ENCODE measurements at regions not wholly inside any gene's neighbourhood (a gene's known extent, or its start where the extent isn't known, plus 50 kb on each side); places are given as distances from the start of the nearest gene placed in this dataset.

GRCh38 chr10:42952931-42953683, 123.8 kb upstream of the RET start:
- DNase-seq = no peak

- no peak for DNase-seq
Measured at GRCh38 chr10:42953684-42954674, 122.9 kb upstream of the RET start.

- no peak for DNase-seq
Measured at GRCh38 chr10:42954766-42955492, 121.9 kb upstream of the RET start.

DNA sequence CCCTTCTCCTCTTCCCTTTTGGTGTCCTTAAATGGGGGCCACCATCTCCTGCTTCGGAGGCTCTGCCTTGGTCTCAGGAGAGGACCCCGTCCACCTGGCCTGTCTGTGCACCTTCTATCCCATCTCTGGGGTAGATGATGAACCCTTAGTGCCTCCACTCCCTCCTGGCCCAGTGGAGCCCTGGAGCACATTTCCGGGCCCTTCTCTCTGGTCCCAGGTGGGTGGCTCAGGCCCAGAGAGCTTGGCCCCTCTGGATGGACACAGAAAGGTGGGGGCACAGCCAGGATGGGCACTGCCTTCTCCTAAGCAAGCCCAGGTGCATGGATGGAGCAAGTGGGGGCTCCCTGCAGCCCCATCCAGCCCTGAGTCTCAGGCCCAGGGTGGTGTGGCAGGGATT, 121.4 kb upstream of the RET start:
- DNase-seq = no peak

DNA sequence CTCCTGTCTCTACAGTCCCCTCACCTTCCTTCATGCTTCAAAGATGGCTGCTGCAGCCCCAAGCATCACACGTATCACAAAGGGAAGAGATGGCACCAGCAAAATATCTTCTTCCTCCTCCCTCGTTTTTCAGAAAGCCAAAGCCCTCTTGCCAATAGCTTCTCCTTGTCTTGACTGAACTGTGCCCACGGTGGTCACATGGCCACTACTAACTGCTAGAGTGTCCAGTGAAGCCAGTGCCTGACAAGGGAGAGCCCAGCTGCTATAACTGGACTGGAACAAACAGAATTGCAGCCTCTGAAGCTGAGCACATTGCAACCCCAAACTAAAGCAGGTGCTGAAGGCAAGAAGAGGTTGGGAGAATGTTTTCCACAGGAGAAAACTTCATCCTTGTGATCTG, 120.8 kb upstream of the RET start:
- DNase-seq = no peak

DNA sequence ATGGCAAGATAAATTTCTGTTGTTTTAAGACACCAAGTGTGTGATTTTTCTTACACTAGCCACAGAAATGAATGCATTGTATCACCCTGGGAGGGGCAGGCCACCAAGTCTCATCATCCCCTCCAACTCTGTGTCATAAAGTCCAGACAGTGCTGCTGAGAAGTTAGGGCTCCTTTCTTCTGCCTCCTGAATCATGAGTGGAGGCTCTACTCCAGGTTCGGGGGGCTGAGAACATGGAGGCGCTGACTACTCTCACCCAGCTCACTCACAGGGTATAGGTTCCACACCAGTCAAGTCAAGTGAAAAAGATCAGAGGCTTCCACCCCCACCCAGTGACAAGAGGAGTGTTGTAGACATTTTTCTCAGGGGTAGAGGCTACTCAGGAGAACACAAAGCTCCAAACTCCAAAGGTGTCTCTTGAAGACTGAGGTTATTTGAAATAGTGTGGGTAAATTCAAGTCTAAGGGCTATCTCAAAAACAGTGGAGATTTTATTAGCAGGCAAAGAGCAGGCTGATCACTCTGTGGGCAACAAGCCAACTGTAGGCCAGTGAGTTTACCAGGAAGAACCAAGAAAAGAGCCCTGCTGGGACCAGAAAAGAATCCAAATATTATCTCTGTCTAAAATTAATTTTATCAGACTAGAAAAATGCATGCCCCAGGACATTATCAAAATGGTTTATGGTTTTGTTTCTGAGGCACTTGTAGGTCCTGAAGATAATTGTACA, 118.6 kb upstream of the RET start:
- DNase-seq = no peak

- no peak for DNase-seq
Measured at GRCh38 chr10:42959833-42960232, 117.0 kb upstream of the RET start.

- DNase-seq = no peak
Measured at GRCh38 chr10:42960491-42960990, 116.3 kb upstream of the RET start.

DNA sequence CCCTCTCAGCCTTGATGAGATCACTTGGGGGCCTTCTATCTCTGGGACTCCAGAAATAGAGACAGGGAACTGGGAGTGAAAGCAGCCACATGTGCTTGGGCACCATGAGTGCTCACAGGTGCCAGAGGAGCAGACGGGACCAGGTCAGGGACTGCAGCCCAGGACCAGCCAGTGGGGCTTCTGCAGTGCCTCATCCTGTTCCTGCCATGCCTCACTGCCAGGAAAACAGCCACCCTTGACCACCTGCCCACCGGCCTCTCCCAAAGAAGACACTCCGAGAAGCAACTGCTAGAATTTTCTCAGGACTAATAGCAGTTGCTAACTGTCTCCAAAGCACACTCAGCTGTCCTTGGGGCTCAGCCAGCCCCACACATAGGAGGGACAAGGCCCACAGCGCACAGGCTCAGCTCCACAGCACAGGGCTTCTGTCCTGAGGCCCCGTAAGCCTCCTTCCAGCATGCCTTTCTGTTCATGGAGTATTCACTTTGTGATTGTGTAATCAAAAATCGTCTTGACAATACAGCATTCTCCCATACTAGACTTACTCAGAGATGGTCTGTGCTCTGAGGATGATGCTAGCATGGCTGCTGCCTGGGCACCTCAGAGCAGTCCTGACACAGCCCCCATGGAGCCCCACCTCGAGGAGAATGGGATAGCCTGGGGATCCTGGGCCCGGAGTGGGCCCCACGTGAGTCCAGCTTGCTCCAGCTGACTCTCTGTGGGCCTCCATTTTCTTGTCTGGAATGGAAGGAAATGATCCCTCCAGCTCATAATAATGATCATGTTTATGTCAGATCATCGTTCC, 115.7 kb upstream of the RET start:
- DNase-seq = no peak

- no peak for DNase-seq
Measured at GRCh38 chr10:42961796-42962109, 115.1 kb upstream of the RET start.

- DNase-seq = no peak
Measured at GRCh38 chr10:42962110-42962901, 114.6 kb upstream of the RET start.

DNA sequence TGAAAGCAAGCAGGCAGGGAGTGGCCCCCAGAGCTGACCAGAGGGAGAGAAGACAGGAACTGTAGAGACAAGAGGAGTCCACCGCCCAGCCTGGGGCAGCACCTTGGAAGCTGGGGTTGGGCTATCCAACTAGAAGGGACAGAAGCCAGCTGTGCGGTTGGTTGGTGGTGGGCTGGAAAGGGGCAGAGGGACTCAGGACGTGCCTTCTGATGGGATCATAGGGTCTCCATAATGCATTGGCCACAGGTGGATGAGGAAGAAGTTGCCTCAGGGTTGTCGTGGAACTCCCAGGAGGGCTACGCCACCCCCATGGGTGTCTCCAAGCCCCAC, 114.0 kb upstream of the RET start:
- no peak for DNase-seq

GRCh38 chr10:42963312-42963711, 113.6 kb upstream of the RET start:
- DNase-seq = no peak

GRCh38 chr10:42969147-42969546, 107.7 kb upstream of the RET start:
- no peak for DNase-seq

GRCh38 chr10:42969909-42970308, 107.0 kb upstream of the RET start:
- no peak for DNase-seq

GRCh38 chr10:42970451-42971250, 106.2 kb upstream of the RET start:
- no peak for DNase-seq

- no peak for DNase-seq
Measured at GRCh38 chr10:42971251-42971599, 105.6 kb upstream of the RET start.

DNA sequence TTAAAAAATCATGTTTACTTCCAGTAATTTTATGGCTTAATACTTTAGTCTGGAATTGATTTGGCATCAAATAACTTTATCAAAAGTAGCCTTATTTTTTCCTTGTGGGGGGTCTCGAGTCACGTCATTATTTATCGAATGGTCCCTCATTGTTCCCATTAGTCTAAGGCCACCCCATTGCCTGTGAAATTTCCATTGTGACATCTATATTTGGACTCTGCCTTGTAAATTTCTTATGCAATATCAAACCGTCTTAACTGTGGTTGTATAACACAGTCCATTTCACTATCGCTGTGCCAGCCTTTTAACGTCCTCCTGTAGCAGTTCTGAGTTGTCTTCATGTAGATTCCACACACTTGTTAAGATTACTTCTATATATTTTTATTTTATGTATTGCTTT, 103.9 kb upstream of the RET start:
- no peak for DNase-seq

- no peak for DNase-seq
Measured at GRCh38 chr10:42973411-42973810, 103.5 kb upstream of the RET start.

All from T-helper 2 cell (primary cell).